Left hindlimb (tissue), 1 donor: ENCODE measurements at regions not wholly inside any gene's neighbourhood (a gene's known extent, or its start where the extent isn't known, plus 50 kb on each side); places are given as distances from the start of the nearest gene placed in this dataset.
A peak's percentile ranks its signal among the peaks of the same experiment; 100 is the strongest.

Experiments used
- DNase-seq: peaks from one replicate; pipeline ENCODE4 v3.0.0-alpha.2; 2018

DNA sequence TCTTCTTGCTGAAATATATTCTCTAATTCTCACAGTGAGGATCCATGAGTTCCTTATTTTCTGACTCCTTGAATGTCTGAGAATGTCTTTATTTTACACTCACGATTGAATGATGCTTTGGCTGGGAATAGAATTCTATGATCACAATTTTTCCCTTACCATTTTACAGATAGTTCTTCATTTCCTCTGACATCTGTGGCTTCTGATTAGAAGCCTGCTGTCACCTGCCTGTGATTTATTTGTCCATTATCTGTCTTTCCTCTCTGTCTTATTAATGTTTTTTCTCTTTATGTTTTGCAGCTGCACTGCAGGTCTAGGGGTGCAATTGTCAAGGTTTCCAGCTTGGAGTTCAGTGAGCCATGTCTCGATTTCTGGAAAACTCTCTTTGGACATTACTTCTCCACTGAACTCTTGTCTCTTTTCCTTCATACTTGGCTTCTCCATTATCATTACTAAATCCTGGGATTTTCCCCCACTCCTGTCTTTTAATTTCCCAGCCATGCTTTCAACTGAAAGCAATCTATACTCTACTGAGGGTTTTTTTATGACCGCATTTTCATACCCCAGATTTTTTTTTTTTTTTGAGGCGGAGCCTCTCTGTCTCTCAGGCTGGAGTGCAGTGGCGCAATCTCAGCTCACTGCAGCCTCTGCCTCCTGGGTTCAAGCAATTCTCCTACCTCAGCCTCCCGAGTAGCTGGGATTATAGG, 85.8 kb upstream of the PRNP start:
- no peak for DNase-seq

- no peak for DNase-seq
Measured at GRCh38 chr20:4597215-4597614, 89.0 kb upstream of the PRNP start.

DNA sequence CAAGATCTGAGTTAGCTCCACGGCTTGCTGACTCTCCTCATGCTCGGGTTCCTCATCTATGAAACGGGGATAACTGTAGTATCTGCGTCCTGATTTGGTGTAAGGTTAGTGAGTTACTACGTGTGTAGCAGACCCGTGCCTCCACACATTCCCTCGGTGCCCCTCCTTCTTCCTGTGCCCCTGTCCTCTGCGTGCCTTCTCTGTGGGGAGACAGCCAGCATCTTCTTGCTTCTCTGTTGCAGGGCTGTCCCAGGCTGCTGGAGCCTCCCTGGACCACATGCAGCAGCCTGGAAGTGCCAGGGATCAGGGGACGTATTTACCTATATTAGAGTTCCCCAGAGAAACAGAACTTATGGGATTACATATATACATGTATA, 93.1 kb upstream of the PRNP start:
- no peak for DNase-seq

DNA sequence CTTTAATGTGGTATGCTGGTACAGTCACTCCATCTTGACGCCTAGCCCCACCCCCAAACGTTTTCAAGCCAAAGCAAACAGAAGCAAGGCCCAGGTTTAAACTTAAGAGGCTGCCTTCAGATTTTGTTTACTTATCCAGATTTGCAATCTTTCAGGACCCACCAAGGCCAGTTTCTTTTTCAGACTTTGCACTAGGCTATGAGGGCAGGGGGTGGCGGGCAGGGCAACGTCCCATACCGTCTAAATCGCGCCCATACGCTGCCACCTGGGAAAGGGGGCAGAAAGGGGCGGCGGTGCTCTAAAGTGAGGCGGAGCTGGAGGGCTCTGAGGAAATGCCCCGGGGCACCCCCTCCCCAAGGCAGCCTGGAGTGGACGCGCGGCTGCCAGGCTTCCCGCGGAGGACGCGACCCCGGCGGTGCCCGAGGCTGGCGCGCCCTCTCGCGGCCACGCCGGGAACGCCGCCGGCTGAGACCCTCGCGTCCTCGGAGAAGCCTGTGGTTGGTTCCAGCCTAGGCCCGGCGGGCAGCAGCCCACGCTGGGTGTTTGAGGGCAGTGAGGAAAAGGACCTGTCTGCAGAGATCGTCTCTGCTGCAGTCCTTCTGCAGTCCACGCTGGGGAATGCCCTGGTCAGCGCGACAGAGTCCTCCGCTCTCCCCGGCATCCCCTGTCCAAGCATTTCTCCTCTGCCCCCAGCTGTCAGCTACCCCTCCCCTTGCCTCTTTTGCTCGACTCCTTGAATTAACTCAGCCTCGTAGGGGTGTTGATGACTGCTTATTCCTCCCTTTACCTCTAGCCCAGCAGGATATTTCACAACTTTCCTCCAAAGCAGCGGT, 93.7 kb upstream of the PRNP start:
- DNase-seq = peak; percentile 50

- no peak for DNase-seq
Measured at GRCh38 chr20:4591975-4592315, 94.3 kb upstream of the PRNP start.

GRCh38 chr20:4585758-4586157, 100.5 kb upstream of the PRNP start:
- DNase-seq = no peak

- DNase-seq = no peak
Measured at GRCh38 chr20:4585104-4585753, 101.0 kb upstream of the PRNP start.

- no peak for DNase-seq
Measured at GRCh38 chr20:4584510-4584909, 101.7 kb upstream of the PRNP start.

GRCh38 chr20:4581838-4582237, 104.4 kb upstream of the PRNP start:
- DNase-seq = no peak

DNA sequence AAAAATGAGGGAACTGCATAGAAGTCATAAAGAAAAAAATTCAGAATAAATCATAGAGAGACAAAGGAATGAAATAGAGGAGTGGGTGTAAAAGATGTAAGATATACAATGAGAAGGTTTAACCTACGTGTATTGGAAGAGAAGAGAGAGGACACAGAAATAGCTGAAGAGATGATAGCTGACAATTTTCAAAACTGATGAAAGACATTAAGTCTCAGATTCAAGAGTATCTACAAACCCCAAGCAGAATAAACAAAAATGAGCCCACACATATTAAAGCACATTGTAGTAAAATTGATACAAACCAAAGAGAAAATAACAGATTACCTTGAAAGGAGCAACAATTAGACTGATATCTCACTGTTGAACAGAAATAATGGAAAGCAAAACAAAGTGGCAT, 107.9 kb upstream of the PRNP start:
- DNase-seq = no peak

GRCh38 chr20:4574356-4574690, 111.9 kb upstream of the PRNP start:
- no peak for DNase-seq

DNA sequence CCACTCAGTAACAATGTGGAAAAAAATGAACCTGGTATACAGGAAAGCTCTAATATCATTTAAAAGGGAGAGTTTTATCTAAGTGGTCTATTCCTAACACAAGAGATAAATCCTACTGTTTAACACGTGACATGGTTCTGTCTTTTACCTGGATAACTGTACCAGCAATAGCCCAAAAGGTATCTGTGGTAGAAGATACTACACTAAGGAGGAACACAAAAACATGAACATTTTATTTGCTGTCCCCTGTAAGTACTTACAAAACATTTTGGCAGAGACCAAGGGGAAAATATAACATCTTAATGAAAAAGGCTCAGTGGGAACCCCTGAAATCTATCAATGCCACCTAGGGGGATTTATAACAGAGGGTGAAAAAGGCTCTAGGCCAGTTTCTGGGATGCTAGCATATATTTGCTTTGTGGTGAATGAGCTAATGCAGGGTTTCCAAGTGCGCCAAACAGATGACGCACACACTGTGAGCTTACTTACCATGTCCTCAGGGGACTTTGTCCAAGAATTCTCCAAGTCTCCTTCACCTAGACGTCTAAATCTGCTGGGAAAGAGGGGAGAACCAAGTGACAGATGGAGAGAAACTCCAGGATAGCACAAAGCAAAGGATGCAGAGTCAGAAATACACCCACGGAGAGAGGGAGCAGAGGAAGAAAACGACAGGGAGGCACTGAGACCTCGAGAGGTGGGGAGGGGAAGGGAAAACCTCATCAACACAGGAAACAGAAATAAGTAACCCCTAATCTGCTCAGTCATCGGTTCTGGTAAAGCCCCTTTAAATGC, 112.5 kb upstream of the PRNP start:
- DNase-seq = no peak

DNA sequence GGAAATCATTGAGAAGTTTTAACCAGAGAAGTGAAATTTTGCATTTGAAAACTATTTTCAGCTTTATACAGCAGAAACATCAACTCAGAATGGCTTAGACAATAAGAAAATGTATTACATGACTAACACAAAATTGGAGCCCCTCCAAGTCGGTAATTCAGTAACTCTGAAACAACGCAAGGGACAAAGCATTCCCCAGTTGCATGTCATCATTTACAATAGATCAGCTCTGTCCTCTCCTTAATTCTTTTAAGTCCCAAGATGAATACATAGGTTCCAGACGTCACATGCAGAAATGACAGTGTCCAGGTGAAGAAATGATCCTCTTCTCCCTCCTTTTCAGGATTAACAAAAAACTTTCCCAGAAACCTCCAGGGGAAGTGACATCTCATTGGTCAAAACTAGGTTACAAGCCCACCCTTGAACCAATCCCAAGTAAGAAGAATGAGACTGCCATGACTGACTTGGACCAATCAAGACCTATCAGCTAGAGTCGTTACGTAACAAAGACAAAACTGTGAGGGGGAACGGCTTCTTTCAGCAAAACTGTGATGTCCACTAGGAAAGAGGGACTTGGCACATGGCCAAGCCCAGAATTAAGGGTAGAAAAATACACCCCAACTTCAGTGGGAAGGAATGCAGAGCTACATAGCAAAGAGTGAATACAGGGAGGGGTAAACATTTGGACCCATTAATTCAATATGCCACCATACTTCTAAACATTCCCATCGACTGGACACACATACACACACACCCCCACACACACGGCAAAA, 114.3 kb upstream of the PRNP start:
- DNase-seq = no peak

DNA sequence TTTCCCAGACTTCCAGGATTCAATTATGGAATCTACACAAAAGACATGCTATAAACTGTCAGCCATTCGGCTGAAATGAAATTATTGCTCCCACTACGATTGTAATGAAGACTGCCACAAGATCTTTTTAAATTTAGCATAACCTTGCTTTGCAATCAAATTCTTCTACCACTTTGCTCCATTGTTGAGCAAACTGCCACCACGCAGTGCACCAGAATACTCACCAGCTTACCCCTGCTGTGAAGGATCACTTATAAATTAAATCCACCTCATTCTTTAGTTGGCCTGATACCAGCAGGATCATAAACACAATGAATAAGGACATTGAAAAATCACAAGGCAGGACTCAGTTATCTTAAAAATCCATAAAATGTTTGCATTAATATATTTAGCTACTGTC, 116.4 kb upstream of the PRNP start:
- DNase-seq = no peak

DNA sequence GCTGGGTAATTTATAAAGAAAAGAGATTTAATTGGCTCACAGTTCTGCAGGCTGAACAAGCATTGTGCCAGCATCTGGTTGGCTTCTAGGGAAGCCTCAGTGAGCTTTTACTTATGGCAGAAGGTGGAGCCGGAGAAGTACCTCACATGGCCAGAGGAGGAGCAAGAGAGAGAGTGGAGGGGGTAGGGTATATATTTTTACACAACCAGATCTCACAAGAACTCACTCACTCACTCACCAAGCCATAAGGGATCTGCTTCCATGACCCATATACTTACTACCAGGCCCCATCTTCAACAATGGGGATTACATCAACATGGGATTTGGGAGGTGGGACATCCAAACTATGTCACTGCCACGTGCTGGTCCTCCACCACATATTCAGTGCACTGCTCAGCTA, 117.2 kb upstream of the PRNP start:
- no peak for DNase-seq

DNA sequence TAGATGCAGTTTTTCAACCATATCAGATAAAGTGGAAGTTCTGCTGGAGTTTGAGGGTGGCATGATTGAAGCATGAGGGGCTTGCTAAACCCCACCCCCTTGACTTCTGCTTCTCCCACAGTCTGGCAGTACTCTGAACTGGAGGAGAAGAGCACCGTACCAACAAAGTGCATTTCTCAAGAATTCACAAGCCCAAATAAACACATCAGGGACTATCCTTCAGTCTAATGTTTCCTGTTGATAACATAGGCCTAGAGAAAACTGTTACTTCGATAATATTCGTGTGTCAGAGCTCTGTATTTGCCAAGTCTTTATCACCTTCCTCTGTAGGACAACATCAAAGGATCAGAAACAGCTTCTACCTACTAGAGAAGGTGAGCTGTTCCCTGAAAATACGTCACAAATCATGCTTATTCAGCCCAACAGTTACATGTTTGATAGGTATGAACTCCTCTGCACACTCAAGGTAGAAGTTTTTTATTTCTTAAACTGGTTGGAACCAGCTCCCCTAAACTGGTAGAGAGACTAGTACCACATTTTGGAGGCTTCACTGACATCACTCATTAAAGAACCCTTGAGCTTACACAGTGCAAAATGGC, 117.8 kb upstream of the PRNP start:
- DNase-seq = no peak

GRCh38 chr20:4567170-4567569, 119.1 kb upstream of the PRNP start:
- DNase-seq = no peak

GRCh38 chr20:4563534-4563933, 122.7 kb upstream of the PRNP start:
- DNase-seq = peak; percentile 44

GRCh38 chr20:4563031-4563430, 123.2 kb upstream of the PRNP start:
- no peak for DNase-seq

GRCh38 chr20:4560667-4561066, 125.6 kb upstream of the PRNP start:
- DNase-seq = no peak

DNA sequence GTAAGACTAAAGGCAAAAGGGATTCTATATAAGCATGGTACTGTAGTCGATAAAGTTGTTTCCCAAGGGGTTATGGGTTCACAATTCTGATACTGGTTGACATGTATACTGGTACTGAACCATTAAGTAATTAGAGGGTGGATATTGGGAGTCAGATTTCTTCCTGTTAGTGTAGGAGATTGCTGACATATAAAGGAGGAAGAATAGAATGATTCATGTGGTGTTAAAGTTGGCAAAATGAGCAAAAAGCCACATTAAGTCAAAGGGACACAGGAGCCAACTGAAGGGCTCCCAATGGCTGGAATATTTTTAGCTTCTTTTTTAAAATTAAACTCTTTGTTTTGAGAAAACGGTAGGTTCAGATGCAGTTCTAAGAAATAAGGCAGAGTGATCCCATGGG, 126.3 kb upstream of the PRNP start:
- DNase-seq = no peak

DNA sequence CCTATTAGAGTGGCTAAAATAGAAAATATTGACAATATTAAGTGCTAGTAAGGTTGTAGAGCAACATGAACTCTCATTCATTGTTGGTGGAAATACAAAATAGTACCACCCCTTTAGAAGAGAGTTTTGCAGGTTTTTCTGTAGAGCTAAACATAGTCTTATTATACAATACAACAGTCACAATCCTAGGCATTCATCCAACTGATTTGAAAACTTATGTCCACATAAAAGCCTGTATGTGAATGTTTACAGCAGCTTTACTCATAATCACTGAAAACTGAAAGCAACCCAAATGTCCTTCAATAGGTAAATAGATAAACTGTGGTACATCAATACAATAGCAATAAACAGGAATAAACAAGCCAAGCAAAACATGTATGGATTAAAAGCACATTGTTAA, 127.2 kb upstream of the PRNP start:
- DNase-seq = no peak
